ENCODE measurements at regions not wholly inside any gene's neighbourhood (a gene's known extent, or its start where the extent isn't known, plus 50 kb on each side); places are given as distances from the start of the nearest gene placed in this dataset.

GRCh38 chr1:81560629-81561028 is 240.1 kb upstream of the ADGRL2 start:
- TF ChIP-seq, protein P1, sequence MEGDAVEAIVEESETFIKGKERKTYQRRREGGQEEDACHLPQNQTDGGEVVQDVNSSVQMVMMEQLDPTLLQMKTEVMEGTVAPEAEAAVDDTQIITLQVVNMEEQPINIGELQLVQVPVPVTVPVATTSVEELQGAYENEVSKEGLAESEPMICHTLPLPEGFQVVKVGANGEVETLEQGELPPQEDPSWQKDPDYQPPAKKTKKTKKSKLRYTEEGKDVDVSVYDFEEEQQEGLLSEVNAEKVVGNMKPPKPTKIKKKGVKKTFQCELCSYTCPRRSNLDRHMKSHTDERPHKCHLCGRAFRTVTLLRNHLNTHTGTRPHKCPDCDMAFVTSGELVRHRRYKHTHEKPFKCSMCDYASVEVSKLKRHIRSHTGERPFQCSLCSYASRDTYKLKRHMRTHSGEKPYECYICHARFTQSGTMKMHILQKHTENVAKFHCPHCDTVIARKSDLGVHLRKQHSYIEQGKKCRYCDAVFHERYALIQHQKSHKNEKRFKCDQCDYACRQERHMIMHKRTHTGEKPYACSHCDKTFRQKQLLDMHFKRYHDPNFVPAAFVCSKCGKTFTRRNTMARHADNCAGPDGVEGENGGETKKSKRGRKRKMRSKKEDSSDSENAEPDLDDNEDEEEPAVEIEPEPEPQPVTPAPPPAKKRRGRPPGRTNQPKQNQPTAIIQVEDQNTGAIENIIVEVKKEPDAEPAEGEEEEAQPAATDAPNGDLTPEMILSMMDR (IDR thresholded peaks at IDR 0.05; ENCODE audit: insufficient read depth, low read length): no peak
- TF ChIP-seq POLR2AphosphoS5 (IDR thresholded peaks at IDR 0.05; ENCODE audit: low read depth) (no peak), REST (IDR thresholded peaks at IDR 0.05; ENCODE audit: insufficient replicate concordance, low read depth) (no peak), GABPA (IDR thresholded peaks at IDR 0.05; ENCODE audit: low read depth) (no peak), SPI1 (IDR thresholded peaks at IDR 0.05; ENCODE audit: borderline replicate concordance, low read depth) (no peak)
